SKM-1 treated with dmso at 0.1 percent for 144 hours (cell line): ENCODE measurements at regions not wholly inside any gene's neighbourhood (a gene's known extent, or its start where the extent isn't known, plus 50 kb on each side); places are given as distances from the start of the nearest gene placed in this dataset.
A peak's percentile ranks its signal among the peaks of the same experiment; 100 is the strongest.

Experiments
- DNase-seq: peaks from one replicate; lab custom pipeline; 2025; ENCODE audit not compliant: unreplicated experiment; lab: John Stamatoyannopoulos, UW

DNA sequence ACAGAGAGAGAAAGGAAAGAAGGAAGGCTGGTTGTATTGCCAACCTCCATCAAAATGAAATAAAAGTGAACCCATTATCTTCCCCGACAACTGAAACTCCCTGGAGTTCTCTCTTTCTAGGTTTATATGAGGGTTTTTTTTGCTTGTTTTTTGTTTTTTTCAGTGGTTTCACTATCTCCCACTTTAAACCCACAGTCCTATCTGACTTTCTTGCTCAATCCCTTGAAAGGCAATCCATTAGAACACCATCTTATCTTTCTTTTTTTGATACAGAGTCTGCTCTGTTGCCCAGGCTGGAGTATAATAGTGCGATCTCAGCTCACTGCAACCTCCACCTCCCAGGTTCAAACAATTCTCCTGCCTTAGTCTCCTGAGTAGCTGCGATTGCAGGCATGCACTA lies 158.0 kb upstream of the MIR17HG start:
- DNase-seq, result no peak

DNA sequence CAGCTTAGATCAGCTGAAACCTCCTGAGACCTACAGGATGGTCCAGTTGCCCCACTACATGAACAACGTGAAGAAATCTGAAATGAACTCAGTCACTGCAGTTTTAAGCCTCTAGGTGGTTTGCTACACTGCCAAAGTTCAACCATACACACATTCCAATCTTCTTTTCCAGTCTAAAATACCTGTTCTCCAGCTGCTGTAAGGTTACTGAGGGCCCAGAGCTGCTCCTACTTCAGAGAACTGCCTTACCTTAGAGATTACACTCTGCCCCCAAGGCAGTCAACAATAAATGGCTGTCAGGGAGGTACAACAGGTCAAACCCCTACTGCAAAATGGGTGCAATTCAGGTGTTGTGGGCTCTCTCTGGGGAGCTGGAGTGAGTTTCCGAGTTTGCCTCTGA lies 154.1 kb upstream of the MIR17HG start:
- DNase-seq, result no peak

DNA sequence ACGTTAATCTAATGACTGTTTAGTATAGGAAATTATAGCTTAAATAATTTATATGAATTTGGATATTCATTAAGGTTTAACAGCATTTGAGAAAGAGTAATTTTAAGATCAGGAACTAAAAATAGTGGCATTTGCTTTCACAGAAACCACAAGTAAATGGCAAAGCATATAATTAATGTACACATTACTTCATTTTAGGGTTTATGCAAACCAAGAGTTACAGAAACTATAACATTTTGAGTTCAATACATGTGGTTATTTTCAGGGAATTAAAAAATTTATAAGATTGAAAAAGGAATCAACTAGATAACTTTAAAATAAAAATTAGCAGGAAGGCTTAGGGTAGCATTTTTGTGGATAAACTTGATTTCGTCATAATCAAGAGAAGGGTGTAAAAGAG lies 151.7 kb upstream of the MIR17HG start:
- DNase-seq, result no peak

DNA sequence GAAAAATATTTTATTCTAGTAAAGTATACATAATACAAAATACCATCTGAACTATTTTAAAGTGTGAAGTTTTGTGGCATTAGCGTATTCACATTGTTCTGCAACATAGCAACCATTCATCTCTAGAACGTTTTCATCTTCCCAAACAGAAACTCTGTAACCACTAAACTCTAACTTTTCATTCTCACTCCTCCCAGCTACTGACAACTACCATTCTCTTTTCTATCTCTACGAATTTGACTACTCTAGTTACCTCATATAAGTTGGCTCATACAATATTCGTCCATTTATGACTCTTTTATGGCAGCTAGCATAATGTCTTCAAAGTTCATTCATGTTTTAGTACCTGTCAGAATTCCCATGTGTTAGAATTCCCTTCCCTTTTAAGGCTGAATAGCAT lies 150.5 kb upstream of the MIR17HG start:
- DNase-seq, result no peak

DNA sequence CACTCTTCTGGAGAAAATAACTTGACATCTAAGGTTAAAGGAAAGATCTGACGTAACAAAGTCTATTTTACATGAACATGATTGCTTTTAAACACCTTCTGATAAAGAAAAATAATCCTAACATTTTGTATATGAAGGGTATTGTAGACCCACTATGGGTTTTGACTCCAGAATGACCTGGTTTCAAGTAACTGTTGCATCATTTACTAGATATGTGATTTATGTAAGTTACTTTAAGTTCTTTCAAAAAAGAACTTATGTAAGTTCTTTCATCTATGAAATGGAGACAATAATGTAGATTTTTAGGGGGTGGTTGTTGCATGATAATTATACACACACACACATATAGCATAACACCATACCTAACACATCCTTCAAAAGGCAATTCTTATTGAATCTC lies 147.6 kb upstream of the MIR17HG start:
- no peak for DNase-seq

DNA sequence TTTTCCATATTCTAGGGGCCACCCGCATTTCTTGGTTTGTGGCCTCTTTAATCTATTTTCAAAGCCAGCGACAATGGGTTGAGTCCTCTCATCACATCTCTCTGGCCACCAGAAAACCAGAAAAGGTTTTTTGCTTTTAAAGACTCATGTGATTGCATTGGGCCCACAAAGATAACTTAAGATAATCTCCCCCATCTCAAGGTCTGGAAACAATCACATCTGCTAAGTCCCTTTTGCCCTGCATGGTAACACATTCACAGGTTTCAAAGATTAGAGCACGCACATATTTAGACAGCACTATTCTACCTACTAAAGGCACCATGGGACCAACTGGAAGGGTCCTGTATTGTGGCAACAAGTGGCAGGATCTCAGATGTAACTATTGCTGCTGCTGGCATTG lies 147.0 kb upstream of the MIR17HG start:
- DNase-seq, result no peak

DNA sequence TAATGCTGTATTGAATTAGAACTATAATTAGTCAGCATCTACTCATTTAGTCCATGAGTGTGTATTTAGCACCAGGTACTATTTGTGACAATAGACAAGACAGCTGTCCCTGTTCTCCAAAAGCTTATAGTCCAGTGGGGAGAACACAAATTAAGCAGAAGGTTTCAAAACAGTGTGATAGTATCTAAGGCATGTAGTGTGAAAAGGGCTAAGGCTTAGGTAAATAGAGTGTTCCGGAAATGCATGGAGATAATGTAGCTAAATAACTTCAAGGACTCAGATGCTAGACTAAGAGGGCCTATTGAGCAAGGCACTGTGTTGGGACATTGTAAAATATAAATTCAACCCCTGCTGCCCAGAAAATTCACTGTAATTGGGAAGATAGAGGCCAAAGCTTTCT lies 144.1 kb upstream of the MIR17HG start:
- no peak for DNase-seq

DNA sequence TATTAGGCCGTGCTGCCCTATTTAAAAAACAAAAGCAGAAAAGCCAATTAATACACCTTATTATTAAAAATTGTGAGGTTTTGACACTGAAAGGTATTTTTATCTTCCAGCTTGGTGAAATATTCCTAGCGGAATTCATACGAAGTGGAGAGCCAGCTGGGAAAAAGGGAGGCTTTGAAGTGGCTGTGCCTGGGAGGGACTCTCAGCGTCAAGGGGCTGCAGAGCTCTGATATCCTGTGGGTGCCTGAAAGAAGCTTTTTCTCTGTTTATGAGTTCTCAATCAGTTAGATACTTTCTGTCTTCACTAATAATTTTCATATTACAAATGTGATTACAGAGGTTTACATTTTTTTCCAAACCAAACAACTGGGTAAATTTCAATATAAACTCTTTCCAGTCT lies 140.2 kb upstream of the MIR17HG start:
- DNase-seq, result no peak

DNA sequence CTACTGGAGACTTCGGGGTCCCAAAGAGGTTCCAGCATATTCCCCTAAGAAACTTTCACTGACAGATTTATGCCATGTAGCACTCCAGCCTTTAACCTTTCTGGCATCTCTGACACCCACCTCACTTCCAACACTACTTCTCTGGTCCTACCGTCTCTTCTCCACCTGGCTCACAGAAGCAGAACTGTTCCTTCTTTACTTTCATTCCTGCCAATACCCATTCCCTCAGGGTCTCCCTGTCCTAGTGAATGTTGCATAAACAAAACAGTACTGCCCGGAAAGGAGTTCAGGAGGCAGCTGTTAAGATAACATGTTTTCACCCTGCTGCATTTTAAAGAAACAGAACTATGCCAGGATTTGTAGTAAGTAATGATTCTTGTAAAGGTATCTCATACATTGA lies 136.0 kb upstream of the MIR17HG start:
- no peak for DNase-seq

DNA sequence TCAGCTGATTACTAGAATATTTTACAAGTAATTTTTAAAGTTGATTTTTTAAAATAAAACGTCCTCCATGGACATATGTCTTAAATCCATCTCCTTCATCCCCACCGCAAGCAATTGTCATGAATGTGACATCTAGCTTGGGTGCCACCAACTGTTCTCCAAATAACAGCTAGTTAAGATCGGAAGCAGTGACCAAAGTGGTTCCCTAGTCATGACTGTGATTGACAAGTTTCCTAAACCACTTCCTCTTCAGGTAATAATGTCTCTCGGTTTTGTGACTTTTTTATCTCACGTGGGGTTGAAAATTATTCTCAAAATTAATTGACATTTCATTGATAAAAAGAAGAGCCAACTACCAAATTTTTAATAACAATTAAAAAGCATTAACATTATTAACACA lies 135.3 kb upstream of the MIR17HG start:
- DNase-seq, result no peak

DNA sequence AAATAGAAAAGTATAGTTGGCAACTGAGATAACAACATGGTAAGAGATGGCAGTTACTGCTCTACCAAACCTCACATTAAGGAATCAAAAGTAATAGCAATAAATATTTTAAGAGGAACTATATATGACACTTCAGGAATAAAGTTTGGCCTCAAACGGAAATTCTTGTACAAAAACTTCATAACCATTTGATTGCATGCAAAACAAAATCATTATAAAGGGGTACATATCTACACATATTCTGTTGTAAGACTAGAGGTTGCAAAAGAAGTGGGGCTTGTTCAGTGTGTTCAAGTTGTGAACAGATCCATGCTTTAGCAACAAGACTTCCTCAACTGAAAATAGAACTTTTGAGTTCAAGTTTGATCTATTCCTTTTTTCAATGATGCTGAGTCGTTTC lies 133.5 kb upstream of the MIR17HG start:
- DNase-seq, result peak; percentile 42

DNA sequence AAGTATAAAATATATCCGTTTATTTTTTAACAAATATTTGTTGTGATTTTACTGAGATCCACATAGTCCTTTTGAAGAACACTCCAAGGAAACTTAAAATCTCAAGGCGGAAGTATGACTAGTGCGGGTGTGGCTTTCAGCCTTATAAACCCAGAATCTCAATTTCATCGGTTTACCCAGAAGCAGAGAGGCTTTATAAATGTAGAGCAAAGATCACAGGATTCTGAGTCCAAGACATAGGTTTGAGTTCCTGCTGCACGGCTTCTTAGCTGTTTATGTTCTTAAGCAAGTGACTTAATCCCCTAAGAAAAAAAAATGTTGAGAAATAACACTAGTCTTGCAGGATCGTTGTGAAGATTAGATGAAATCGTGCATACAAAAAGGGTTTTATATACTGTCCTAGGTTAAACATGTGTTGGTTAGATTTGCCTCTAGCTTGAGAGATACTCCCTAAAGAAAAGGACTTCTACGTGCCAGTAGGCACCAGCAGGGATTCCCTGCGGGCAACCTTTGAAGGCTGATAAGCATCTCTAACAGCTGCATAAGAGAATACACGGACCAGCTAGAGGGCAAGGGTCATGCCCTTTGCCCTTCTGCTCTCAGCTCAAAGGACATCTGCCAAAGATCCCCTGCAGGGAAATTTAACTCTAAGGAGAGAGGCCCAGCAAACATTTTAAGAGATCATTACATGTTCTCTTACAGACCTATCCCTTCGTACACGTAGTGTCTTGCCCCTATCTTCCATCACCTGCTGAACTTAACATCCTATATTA lies 130.4 kb upstream of the MIR17HG start:
- DNase-seq, result no peak

DNA sequence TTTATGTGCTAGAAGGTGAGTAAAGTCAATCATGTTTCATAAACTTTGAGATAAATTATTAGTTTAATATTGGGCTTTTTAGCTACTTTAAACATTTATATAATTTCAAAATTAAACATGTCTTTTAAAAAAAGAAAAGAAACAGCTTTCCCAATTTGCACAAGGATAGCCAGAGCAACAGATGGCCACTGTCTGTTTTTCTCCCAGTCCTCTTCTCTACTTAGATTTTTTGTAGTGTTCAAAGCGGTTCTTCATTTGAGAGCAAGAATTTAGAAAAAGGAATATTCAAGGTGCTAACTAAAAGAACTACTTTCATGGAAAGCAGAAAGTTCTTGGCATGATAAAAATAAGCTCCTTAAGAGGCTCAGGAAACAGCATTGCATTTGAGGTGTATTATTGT lies 128.3 kb upstream of the MIR17HG start:
- no peak for DNase-seq

DNA sequence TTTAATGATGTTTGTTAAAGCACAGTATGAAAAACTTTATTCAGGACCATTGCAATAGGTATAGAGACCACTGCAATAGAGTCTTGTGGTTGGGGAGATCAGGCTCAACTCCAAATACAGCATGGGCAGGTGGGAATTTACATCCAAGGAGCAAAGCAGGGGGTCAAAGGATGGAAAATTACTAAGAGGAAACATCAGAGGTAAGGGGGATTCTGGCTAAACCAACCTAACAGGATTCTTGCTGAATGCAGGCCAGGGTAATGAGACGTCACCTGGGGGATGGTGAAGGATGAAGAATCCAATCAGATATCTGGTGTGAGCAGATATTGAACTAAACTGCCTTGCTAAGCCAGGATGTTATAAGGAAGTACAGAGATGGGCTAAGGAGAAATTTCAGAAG lies 126.6 kb upstream of the MIR17HG start:
- no peak for DNase-seq

DNA sequence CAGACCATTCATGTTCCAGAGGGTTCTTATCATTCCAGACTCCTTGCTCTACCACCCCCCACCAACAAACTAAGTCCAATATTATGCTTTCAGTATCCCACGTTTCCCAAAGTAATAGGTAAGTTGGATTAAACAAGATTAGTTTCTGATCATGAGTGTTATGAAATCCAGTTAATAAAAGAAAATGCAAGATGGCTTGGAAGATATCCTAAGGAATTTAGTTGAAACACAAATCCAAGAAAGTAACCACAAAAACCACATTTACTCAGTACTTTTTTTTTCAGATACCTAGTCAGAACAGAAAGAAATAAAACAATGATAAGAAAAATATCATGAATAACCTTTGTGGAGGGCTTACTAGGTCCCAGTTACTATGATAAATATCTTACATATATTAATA lies 119.4 kb upstream of the MIR17HG start:
- DNase-seq, result no peak

DNA sequence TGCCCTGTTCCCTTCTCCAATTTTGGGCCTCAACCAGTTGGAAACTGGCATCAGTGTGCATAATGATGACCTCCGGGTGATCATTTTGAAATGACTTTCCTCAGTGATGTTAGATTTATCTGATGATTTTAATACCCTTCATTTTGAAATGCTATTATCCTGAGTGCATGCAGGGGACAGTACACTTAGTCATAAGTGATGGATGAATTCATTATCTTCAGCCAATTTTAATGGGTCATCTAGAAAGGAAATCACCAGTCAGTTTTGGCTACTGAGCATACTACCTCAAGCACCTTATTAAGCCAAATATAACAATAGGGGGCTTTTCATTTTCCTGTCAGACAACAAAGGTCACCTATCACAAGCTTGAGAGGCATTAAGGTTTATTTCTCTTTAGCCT lies 118.5 kb upstream of the MIR17HG start:
- DNase-seq, result no peak

DNA sequence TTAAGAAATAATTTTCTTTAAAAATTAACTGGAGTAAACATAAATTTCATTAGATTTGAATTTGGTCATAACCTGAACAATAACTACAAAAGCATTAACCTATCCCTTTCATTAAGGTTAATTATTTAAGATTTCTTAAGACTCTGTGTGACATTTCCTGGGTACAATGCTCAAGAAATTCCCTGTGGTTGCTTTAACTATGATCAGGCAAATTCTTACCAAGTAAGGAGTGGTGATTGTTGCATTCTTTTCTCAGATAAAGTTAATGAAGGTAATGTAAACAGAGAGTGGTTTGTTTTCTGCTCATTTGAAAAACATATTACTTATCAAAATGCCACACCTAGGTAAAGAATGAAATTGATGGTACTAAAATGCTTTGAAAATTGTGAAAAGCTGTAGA lies 114.8 kb upstream of the MIR17HG start:
- no peak for DNase-seq

DNA sequence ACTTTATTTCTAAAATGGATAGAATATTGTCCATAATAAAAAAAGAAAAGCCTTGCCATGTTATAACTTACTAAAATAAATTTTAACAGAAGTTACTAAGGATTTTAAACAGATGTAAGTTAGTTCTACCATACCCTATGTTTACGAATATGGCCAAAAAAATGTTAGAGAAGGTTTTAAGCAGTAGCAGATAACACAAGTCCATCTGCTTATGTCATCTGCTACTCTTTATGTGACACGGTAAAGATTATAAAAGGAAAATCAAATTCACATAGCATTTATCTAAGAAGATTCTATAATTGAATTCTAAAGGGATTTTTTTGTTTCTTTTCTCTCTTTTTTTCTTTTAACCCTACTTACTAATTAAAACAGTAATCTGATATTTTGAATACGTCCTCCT lies 114.2 kb upstream of the MIR17HG start:
- no peak for DNase-seq

DNA sequence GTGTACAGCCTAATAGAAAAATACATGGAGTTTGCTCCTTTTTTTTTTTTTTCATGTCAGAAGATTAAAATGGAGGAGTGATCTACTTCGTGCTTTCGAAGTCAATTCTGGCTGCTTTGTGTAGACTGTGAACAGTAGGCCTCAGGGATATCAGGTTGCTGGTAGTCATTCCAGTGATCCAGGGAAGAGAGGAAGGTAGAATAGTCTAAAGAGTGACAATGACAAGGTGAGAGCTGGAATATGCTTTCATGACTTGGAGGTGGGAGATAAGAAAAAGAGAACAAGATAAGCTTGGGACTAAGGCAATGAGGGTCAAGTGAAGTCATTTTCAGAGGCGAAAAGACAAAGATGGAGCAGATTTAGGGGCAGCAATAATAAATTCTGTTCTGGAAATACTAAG lies 111.3 kb upstream of the MIR17HG start:
- no peak for DNase-seq

DNA sequence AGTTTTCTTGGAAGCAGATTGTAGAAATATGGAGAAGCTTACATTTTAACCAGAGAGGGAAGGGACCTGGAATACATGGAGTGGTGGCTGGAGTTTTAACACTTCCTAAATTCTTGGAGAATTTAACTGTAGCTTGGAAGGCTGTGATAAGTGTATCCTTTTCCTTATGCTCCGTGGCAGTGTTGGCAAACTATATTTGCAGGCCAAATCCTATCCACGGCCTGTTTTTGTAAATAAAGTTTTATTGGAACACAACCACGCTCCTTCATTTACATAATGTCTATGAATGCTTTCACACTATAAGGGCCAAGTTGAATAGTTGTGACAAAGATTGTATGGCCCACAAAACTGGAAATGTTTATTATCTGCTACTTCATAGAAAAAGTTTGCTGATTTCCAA lies 110.6 kb upstream of the MIR17HG start:
- DNase-seq, result no peak

DNA sequence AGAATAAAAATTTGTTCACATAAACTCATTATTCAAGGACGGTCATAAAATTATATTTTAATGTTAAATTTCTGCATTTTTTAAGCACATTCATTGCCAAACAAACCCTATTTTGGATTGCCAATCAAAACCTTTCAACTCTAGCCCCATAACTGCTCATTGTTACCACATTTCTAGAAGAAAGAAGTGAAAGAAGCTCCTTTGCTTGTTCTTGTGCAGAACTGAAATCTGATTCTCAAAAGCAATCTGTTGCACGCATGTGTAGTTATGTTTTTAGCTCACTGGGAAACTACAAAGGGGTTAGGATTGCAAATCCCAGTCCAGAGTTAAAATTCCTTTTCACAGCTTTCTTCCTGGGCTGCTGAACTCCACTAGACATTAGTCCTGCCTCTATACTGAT lies 109.5 kb upstream of the MIR17HG start:
- no peak for DNase-seq

DNA sequence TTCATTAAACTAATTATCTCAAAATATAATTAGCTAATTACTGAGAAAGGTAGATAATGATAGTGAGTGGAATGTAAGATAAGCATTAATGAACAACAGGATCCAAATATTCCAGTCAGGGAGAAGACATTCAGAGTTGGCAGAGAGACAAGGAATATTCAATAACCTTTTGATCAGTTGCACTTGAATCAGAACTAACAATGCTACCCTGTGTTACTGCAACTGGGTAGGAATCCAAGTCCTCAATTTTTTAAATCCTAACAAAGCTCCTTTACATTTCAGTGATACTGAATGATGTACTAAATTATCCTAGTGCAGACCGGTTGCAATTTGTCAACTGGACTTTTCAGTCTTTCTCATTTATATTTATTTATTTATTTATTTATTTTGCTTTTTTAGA lies 107.1 kb upstream of the MIR17HG start:
- no peak for DNase-seq

DNA sequence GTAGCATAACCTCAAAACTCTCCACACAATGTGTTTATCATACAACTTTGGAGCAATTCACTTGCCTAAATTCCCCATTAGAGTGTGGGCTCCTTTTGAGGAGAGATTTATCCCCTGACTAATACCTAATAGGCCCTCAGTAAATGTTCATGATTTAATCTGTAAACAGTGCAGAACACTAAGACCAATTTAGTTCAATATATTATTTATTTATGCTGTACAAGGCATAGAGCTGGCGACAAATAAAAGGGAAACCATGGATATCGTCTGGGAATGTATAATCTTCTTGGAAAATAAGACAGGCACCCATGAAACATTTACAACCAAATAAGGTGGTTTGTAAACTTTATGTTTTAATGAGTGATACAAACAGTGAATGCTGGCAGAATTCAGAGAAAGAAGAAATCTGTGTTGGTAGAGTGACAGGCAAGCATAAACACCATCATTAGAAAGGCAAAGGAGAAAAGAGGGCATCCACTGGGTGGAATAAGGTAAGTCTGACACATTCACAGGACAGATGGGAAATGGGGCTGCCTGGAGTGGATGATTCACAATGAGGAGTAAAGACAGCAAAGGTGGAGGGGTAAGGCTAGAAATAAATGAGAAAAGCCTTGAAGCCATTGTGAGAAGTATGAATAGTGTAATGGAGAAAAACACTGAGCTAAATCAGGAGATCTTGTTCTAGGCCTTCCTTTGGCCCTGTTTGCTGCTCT lies 106.1 kb upstream of the MIR17HG start:
- DNase-seq, result no peak
